ENCODE measurements at regions not wholly inside any gene's neighbourhood (a gene's known extent, or its start where the extent isn't known, plus 50 kb on each side); places are given as distances from the start of the nearest gene placed in this dataset.

- DNase-seq (ENCODE audit: low read depth in 1 of 2, low spot score in 1 of 2) = no peak
- Histone ChIP-seq H3K4me3 (replicated peaks; ENCODE audit: insufficient read depth, low read length) (no peak overlapping the region), H3K27ac (replicated peaks) (no peak overlapping the region), H3K27me3 (ENCODE audit: insufficient read depth, poor library complexity, severe bottlenecking) (no peaks in the 10 kb centered on the region)
- TF ChIP-seq SPI1 (IDR thresholded peaks at IDR 0.05; ENCODE audit: borderline replicate concordance, low read depth) = no peak
- no peak for TF ChIP-seq CTCF (IDR thresholded peaks at IDR 0.05; ENCODE audit: insufficient read depth, low read length)
- TF ChIP-seq REST (IDR thresholded peaks at IDR 0.05; ENCODE audit: insufficient replicate concordance, low read depth) = no peak
- TF ChIP-seq GABPA (IDR thresholded peaks at IDR 0.05; ENCODE audit: low read depth) = no peak
- no peak for TF ChIP-seq POLR2AphosphoS5 (IDR thresholded peaks at IDR 0.05; ENCODE audit: low read depth)
Observed at GRCh38 chr9:26413611-26414010, 479.0 kb downstream of the CAAP1 start.

- H3K27me3 ChIP-seq (ENCODE audit: insufficient read depth, poor library complexity, severe bottlenecking) = no peaks in the 10 kb centered on the region
- TF ChIP-seq POLR2AphosphoS5 (IDR thresholded peaks at IDR 0.05; ENCODE audit: low read depth) = no peak
- no peak for DNase-seq (ENCODE audit: low read depth in 1 of 2, low spot score in 1 of 2)
- H3K4me3 ChIP-seq (replicated peaks; ENCODE audit: insufficient read depth, low read length) = no peak overlapping the region
- no peak overlapping the region for H3K27ac ChIP-seq (replicated peaks)
Observed at GRCh38 chr9:26412446-26412845, 480.2 kb downstream of the CAAP1 start.

- Histone ChIP-seq H3K27ac (replicated peaks) (no peak overlapping the region), H3K4me3 (replicated peaks; ENCODE audit: insufficient read depth, low read length) (no peak overlapping the region), H3K27me3 (ENCODE audit: insufficient read depth, poor library complexity, severe bottlenecking) (no peaks in the 10 kb centered on the region)
- TF ChIP-seq POLR2AphosphoS5 (IDR thresholded peaks at IDR 0.05; ENCODE audit: low read depth) (no peak), SPI1 (IDR thresholded peaks at IDR 0.05; ENCODE audit: borderline replicate concordance, low read depth) (no peak), REST (IDR thresholded peaks at IDR 0.05; ENCODE audit: insufficient replicate concordance, low read depth) (no peak), GABPA (IDR thresholded peaks at IDR 0.05; ENCODE audit: low read depth) (no peak), CTCF (IDR thresholded peaks at IDR 0.05; ENCODE audit: insufficient read depth, low read length) (no peak)
- DNase-seq (ENCODE audit: low read depth in 1 of 2, low spot score in 1 of 2) = no peak
Observed at GRCh38 chr9:26406676-26407075, 485.9 kb downstream of the CAAP1 start.

GRCh38 chr9:26399556-26399955, 493.0 kb downstream of the CAAP1 start:
- DNase-seq (ENCODE audit: low read depth in 1 of 2, low spot score in 1 of 2) = no peak
- Histone ChIP-seq H3K27ac (replicated peaks) (no peak overlapping the region), H3K27me3 (ENCODE audit: insufficient read depth, poor library complexity, severe bottlenecking) (no peaks in the 10 kb centered on the region), H3K4me3 (replicated peaks; ENCODE audit: insufficient read depth, low read length) (no peak overlapping the region)
- TF ChIP-seq CTCF (IDR thresholded peaks at IDR 0.05; ENCODE audit: insufficient read depth, low read length) = no peak
- no peak for TF ChIP-seq REST (IDR thresholded peaks at IDR 0.05; ENCODE audit: insufficient replicate concordance, low read depth)
- TF ChIP-seq SPI1 (IDR thresholded peaks at IDR 0.05; ENCODE audit: borderline replicate concordance, low read depth) = no peak
- no peak for TF ChIP-seq GABPA (IDR thresholded peaks at IDR 0.05; ENCODE audit: low read depth)
- TF ChIP-seq POLR2AphosphoS5 (IDR thresholded peaks at IDR 0.05; ENCODE audit: low read depth) = no peak
